ENCODE measurements at regions not wholly inside any gene's neighbourhood (a gene's known extent, or its start where the extent isn't known, plus 50 kb on each side); places are given as distances from the start of the nearest gene placed in this dataset.

DNA sequence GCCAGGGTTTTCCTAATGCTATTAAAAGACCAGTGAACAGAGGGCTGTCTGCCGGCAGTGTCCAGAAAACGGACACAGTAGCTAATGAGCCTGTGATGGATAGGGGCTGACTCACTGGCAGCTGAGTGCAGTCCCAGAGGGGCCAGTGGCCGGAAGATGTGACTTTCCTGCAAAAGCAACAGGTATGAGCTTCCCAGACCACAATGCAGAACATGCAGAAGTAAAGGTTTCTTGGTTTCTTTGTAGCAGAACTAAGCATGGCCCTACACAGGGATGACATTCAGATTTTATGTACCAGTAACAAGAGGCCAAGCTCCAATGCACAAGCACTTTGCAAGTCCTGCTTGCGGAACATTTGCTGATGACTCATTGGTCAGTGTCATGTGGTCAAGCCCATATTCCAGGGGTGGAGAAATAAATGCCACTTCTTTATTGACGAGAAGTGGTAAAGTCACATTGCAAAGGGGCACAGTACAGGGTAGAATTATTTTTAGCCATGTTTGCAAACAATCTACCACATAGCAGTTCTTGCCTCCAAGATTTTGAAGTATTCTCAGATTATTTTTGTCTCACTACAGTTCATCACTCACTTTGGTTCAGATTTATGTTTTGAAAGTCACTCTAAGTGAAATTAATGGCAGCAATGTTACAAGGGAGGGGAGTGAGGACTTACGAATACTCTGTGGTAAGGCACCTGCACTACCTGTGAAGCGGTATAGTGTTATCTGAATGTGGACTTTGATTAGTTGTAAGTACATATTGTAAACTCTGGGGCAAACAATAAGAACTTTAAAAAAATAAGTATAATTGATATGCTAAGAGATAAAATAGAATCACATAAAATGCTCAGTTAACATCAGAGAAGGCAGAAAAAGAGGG is 263.3 kb downstream of the ABHD5 start:
- DNase-seq: no peak

DNA sequence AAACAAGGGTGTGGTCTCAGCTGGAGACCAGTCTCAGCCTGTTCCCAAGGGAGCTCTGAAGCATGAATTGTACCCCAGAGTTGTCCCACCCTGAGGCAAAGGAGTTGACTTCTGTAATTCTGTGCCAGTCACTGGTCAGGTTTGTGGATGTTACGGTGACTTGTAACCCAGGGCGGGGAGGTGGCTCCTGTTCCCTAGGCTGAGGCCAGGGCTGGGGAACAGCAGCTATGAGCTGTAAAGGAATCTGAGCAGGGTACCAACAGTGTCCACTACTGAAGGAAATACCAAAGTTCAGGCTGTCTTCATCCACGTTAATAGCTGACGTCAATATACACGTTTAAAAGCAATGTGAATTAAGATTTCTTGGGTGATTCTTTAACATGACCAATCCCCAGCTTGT is 266.2 kb downstream of the ABHD5 start:
- DNase-seq: no peak

DNA sequence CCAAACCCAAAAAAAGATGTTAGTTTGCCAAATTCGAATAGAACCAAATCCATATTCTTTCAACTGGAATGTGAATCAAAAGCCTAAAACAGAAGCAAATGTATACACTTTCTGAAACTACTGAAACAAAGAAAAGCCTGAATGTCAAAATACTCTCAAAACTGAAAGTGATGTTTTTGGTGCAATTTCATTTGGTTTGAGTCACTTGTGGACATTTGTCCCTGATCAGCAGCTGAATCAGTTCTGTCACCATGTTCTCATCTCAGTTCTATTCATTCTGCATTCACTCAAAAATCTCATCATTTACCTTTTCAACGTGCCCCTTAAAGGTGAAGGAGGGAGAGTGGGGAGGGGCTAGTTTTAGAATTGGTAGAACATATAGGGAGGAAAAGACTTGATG is 266.8 kb downstream of the ABHD5 start:
- DNase-seq: no peak

DNA sequence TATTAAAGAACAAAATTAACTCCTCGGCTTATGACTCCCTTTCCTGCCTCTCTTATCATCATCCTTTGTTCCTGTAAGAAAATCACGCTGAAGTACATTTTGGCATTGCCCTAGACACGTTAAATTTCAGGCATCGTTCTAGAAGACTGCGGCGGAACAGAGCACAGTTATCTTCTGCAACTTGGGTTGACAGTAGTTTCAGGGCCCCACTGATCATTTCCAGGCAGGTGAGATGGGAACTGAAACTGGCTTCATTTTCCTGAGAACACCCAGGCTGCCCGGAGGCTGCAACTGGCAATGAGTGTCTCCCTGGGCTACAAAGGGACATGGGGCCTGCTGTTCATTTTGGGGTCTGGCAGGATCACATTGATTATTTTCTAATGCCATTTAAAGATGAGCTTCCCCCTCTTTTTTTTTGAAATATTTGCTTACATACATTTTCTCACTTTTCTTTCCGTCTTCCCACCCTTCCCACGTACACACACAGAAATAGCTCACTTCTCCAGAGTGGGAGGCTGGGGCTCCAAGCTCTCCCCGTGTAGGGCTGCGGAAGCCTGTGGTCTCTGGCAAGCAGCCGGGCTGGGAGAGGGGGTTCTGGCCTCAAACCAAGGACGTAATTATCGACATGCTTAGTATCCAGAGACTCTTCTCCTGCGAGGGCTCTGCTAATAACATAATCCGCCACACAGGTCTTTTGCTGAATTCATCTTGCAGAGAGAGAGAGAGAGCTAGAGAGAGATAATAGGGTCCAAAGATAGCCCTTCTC is 267.4 kb downstream of the ABHD5 start:
- DNase-seq: peak; percentile 66

DNA sequence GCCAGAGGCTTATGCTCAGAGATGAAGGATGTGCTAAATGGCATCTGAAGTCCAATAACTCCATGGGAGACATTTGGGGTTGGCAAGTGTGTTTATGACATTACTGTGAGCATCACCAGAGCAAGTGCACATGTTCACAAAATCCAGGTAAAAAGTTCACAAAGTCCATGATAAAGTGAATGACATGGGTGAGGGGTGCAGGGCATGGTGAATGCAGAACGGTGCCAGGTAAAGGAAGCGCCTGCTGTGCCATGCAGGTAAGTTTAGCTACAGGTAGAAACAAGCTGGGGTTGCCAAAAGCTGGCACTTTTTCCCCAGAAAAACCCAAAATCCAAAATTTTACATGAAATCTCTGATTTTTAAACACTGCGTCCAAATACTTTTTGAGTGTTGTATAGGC is 268.2 kb downstream of the ABHD5 start:
- no peak for DNase-seq

DNA sequence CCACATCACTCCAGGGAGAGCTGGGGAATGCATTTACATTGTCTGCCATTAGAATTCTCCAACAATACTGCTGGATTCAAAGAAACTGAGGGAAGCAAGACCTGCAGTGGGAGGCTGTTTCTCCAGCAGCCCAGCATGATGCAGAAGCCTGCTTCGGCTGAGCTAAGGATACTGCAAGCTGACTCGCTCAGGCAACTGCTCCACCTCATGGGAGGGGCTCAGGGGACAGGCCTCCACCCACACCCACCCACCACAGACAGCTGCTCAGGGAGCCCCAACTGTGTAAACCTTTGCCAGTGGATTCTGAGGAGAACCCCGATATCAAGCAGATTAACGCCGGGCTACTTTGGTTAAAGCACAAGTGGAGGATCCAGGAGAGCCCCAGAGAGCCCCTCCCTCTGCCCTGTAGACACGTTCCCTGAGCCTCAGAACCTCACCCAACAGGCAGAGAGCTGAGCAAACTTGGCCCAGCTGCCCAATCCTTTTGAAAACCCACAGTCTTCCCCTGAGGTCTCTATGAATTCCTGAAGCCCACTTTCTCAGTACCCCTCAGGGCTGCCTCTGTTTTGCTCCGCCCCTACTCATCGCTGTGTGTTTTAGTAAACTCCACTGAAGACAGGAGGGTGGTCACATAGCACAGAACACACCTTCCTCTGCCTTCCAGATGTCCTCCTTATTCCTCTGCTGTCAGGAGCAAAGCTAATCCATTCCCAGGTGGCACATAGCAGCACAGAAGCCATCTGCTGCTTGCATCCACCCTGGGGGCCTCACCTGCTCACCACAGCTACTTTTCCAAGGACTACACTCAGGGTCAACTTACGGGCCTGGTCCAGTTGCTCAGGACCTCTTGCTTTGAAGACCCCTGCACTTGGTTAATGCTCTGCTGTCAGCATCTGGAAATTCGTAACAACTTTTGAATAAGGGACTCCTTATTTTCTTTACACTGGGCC is 269.0 kb downstream of the ABHD5 start:
- DNase-seq: no peak

DNA sequence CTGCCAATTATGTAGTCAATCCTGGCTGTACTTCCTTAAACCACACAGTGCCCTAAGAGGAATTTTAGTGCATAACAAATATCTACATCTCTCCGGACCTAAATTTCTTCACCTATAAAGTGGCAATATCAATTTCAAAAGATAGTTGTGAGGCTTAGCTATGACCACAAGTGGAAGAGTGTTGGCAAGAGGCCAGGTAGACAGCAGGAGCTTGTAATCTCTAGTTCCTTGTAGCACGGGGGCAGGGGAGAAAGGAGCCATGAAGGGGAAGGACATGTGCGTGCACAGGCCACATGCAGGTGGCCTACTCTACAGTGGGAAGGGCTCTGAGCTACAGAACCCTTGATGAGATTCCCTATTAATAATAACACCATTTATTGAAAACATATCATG is 269.7 kb downstream of the ABHD5 start:
- peak; percentile 64 for DNase-seq

DNA sequence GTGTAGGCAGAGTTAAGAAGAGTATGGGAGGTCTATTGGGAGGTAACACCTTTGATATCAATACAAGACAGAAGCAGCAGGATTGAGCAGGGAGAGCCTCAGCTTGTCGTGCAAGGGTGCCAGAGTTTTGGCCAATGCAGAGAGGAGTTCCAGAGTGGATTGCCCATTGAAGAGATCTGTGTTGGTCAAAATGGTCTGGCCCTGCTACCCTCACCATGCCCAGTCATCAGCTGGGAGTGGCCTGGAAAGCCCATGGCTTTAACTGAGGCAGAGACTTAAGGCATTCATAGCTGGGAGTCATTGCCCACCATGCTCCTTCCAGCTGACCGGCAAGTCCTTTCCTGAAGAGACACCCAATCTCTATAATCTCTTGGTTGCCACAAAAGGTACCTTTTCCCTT is 271.3 kb downstream of the ABHD5 start:
- no peak for DNase-seq

DNA sequence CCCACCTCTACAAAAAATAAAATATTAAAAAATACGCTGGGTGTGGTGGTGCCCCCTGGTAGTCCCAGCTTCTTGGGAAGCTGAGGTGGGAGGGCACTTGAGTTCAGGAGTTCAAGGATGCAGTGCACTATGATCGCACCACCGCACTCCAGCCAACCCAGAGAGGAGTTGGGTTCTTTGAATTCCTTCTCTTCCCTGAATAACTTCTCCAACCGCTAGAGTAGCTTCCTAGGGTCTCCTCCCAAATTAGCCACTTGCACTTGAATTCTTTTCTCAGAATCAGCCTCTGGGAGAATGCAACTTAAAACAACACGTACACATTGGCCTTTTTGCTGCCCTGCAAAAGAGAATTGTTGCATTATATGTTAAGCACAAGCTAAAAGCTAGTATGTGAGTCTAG is 272.5 kb downstream of the ABHD5 start:
- DNase-seq: no peak

DNA sequence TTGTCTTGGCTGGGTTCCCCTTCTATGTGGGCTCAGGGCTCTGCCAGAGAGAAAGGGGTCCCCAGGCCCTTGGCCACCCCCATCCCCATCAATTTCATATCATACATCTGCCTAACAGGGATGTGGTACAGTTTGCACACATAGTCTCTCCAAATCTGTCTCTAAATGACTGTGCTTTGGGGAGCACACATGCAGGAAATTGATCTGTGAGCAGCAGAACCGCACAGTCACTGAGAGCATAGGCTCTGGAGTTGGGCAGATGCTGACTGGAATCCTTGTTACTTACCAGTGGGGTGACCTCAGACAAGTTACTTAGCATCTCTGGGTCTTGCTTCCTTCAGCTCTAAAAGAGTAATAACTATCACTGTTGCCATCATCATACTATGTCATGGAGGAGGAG is 273.9 kb downstream of the ABHD5 start:
- no peak for DNase-seq

DNA sequence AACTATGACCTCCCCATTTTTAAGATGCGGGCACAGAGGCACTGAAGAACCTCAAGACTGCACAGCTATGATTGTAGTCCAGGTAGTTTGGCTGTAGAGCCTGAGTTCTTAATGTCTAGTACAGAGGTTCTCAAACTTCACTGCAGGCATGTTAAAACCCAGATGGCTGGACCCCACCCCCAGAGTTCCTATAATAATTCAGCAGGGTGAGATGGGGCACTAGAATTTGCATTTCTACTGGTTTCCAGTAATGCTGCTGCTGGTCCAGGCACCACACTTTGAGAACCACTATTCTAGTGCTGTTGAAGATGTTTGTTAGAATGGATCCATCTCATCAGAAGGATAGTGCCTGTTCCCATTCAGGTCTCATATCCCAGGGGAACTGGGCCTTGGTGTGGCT is 274.9 kb downstream of the ABHD5 start:
- DNase-seq: no peak

DNA sequence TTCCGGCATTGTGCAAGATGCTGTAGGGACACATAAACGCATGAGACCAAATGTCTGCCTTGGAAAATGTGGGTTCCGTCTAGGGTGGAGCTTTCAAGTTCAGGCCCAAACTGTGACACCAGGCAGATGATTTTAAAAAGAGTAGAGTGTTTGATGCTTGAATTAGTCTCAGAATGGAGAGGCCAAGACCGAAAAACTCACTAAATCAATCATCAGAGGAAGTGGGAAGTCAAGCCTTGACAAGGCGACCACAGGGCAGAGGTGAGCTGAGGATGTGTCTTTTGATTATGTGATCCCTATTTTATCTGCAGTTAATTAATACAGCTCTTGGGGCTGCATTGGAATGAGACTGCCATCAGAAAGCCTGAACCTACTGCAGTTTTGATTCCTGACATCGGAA is 275.4 kb downstream of the ABHD5 start:
- DNase-seq: no peak

DNA sequence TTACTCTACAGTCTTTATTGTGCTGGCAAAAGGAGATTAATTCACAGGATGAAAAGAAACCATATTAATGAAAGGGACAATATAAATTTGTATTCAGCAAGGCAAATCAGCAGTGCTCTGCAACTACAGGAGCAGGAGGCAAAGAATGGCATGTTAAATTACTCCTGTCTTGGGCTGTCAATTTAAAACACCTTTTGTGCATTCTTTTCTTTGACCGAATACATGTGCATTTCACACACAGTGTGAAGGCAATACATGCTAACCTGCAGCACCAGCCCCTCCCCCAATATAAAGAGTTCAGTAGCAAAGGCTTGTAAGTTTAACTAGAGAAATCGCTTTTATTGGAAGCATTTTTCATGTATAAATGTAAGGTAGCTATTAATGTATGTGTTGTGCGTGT is 275.2 kb upstream of the TOPAZ1 start:
- no peak for DNase-seq

DNA sequence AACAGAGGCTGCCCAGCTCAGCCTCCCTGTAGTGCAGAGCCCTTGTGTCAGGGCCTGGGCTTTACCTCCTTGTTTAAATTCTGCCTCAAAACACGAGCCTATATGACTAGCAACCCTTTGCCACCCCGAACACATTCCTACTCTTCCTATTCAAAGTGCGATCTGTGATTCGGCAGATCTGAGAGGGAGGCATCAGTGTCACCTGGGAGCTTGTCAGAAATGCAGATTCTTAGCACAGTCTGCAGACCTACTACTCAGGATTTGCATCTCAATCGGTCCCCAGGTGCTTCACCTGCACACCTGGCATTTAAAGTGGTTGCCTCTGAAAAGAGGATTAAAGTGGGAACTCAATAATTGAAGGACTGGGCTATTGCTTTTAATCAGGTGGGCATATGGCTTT is 273.2 kb upstream of the TOPAZ1 start:
- DNase-seq: no peak

DNA sequence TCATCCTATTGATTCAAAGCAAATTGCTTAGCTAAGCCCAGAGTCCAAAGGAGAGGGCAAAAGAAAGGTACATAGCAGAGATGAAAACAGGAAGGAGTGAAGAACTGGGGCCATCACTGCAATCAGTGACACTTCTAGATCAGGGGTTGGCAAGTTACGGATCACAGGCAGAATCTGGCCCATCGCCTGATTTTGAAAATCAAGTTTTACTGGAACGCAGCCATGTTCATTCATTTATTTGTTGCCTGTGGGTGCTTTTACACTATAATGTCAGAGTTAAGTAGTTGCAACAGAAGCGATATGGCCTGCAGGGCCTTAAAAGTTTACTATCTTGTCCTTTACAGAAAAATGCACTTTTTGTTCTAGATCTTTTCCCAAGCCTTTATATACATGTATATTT is 271.7 kb upstream of the TOPAZ1 start:
- DNase-seq: no peak

DNA sequence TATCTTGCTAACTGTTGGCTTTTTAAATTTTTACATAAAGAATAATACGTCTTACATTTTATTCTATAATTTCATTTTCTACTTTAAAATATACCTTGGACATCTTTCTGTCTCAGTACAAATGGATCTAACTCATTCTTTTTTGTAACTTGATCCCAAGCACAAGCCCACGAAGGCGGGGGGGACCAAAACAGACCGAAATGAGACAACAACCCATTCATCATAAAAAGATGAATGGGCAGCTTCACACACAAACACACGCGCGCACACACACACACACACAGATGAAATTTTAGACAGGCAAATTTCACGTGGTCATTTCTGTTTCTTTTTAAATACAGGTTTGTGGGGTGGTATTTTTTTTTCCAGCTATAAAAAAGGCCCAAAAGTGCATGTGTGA is 271.3 kb upstream of the TOPAZ1 start:
- no peak for DNase-seq

DNA sequence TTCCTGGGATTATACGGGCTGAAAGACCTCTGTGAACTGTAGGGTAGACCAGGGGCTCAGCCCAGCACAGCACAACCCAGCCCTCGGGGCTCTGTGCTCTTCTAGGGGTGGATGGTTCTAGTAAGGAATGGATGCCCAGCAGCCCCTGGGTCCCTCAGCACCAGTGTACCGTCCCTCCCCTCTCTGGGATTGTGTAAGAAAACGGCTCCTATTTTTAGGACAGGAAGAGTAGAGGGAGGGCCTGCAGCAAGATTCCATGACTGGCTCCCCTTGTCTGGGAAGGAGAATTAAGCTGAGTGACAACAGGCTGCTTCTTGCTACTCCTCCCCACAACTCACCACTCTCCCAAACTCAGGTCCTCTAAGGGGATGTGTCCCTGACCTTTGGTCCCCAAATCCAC is 270.8 kb upstream of the TOPAZ1 start:
- no peak for DNase-seq

DNA sequence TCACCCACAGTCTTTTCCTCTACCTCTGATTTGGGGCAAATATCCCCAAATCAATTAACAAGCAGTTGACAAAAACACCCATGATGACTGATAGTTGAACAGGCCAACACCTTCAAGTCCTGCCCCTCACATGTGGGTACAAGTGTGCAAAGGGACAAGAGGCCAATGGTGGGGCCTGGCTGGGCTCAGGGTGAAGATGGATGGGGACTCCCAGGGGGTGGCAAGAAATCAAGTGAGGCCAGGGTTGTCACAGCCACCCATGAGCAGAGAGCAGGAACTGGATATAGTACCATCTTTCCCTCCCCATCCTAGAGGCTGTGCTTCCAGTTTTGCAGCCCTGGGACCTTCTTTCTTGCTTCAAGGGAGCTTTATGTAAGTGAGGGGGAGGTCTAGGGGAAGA is 270.2 kb upstream of the TOPAZ1 start:
- no peak for DNase-seq

DNA sequence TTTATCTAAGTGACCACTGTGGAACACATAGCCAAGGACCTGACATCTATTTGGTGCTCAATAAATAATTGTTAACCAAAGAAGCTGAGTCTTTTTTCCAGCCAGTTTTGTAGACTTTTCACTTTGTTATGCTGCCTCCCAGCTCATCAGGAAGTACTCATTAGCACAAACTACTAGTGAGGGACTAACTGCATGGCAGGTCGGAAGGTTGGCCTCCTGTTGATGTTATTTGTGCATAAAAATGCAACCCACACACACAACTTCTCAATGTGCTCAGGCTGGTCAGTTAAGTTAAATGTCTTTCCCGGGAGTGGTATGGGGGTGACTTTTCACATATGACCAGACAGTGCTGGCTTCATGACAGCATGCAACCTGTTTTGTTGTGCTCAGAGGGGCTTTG is 263.0 kb upstream of the TOPAZ1 start:
- no peak for DNase-seq

DNA sequence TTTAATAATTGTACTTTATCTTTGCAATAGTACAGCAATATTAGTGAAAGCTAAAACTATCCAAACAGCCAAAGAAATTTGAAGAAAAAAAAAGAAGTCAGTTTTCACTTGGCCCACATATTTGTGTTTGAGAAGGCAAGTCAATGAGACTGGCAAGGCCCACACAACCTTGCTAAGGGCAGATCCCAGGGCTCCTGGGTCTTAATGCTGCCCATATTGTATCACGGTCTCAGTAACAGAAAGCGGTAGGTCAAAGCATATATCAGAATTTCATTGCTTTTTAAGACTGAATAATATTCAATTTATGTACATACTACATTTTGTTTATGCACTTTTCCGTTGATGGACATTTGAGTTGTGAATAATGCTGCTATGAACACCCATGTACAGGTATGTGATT is 262.0 kb upstream of the TOPAZ1 start:
- no peak for DNase-seq

DNA sequence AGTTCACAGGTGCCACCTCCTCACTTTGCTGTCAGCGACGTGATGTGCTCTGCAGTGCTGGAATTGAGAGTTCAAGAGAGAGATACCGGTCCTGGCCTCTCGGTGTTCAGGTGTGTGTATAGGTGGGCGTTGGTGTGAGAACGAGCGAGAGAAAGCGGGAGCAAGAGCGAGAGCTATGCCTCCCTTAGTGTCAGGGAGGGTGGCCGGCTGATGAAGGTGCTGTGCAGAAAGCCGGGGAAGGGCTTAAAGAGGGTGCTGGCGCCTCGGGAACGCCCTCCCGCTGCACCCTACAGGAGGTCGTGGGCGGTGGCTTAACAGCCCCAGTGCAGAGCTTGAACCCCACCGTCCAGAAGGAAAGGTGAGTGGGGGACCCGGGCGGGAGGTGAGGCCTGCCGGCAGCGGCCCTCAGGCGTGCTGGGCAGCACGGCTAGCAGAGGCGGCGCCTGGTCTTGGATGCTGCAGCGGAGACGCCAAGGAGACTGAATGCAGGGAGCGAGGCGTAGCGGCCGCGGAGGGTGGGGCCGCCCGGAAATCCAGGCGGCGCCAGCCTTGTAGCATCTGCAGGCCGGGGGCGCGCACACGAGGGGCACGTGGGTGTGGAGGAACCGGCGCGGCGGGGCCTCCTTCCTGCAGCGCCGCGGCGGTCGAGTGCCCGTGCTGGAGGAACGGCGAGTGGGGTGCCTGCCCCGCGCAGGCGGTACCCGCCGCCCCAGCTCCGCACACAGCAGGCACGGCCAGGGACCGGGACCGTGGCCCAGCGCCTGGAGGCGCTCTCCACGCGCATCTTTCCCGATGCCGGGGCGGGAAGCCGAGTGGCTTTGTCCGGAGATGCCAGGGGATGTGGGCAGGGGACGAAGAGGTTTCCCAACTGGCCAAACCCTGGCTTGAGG is 246.8 kb upstream of the TOPAZ1 start:
- peak; percentile 72 for DNase-seq

Measured in RPMI8226 (cell line).